ENCODE measurements at regions not wholly inside any gene's neighbourhood (a gene's known extent, or its start where the extent isn't known, plus 50 kb on each side); places are given as distances from the start of the nearest gene placed in this dataset.

GRCh38 chr7:49669692-49670260, 103.7 kb upstream of the VWC2 start:
- H3K79me2 ChIP-seq (ENCODE audit: insufficient read depth, low read length), result no peaks in the 10 kb centered on the region
- H4K20me1 ChIP-seq (ENCODE audit: insufficient read depth), result no peaks in the 10 kb centered on the region
- CTCF ChIA-PET, result no interaction called here
- POLR2A ChIA-PET, result no interaction called here
- H3K4me1 ChIP-seq (ENCODE audit: control insufficient read depth in 1 of 2, insufficient read depth in 2 of 2, low read length in 2 of 2), result no peaks in the 10 kb centered on the region
- no peaks in the 10 kb centered on the region for H3K36me3 ChIP-seq (ENCODE audit: control insufficient read depth in 1 of 2, insufficient read depth in 2 of 2, low read length in 2 of 2)
- H3K9ac ChIP-seq (ENCODE audit: low read length), result no peak overlapping the region
- no peak overlapping the region for H3K4me3 ChIP-seq (replicated peaks in 1 of 2; ENCODE audit: low read depth in 1 of 2, low read length in 2 of 2)
- H3K4me2 ChIP-seq (ENCODE audit: low read length), result no peak overlapping the region
- no TSS peak for BruUV-seq (replicated peaks)
- no peak for DNase-seq (ENCODE audit: low read depth, low spot score)
- TF ChIP-seq RAD21 (IDR thresholded peaks at IDR 0.05; ENCODE audit: low read depth) (no peak), SIN3A (IDR thresholded peaks at IDR 0.05; ENCODE audit: low read depth) (no peak), FOSL1 (IDR thresholded peaks at IDR 0.05; ENCODE audit: low read depth) (no peak), ZNF274 (IDR thresholded peaks at IDR 0.05; ENCODE audit: low read depth, low read length) (no peak), EZH2phosphoT487 (IDR thresholded peaks at IDR 0.05; ENCODE audit: borderline replicate concordance) (no peak), YY1 (IDR thresholded peaks at IDR 0.05; ENCODE audit: extremely low read depth, insufficient replicate concordance, low read depth, low read length) (no peak), CBX3 (IDR thresholded peaks at IDR 0.05; ENCODE audit: low read depth) (no peak), POLR2A (IDR thresholded peaks at IDR 0.05; ENCODE audit: borderline replicate concordance, extremely low read depth, insufficient read depth, insufficient read length) (no peak), EZH2 (IDR thresholded peaks at IDR 0.05) (no peak), ZFX (IDR thresholded peaks at IDR 0.05) (no peak), JUND (IDR thresholded peaks at IDR 0.05) (no peak), SRF (IDR thresholded peaks at IDR 0.05; ENCODE audit: low read depth) (no peak), CEBPB (IDR thresholded peaks at IDR 0.05; ENCODE audit: low read depth) (no peak), EGR1 (IDR thresholded peaks at IDR 0.05; ENCODE audit: low read depth) (no peak), REST (IDR thresholded peaks at IDR 0.05; ENCODE audit: low read depth) (no peak)
- TF ChIP-seq, protein P1, sequence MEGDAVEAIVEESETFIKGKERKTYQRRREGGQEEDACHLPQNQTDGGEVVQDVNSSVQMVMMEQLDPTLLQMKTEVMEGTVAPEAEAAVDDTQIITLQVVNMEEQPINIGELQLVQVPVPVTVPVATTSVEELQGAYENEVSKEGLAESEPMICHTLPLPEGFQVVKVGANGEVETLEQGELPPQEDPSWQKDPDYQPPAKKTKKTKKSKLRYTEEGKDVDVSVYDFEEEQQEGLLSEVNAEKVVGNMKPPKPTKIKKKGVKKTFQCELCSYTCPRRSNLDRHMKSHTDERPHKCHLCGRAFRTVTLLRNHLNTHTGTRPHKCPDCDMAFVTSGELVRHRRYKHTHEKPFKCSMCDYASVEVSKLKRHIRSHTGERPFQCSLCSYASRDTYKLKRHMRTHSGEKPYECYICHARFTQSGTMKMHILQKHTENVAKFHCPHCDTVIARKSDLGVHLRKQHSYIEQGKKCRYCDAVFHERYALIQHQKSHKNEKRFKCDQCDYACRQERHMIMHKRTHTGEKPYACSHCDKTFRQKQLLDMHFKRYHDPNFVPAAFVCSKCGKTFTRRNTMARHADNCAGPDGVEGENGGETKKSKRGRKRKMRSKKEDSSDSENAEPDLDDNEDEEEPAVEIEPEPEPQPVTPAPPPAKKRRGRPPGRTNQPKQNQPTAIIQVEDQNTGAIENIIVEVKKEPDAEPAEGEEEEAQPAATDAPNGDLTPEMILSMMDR (IDR thresholded peaks at IDR 0.05 in 2 of 3, conservative IDR thresholded peaks at IDR 0.05 in 1 of 3; ENCODE audit: borderline replicate concordance in 1 of 3, insufficient read depth in 1 of 3, low read depth in 2 of 3, low read length in 2 of 3), result no peak
- TF ChIP-seq, protein P2, sequence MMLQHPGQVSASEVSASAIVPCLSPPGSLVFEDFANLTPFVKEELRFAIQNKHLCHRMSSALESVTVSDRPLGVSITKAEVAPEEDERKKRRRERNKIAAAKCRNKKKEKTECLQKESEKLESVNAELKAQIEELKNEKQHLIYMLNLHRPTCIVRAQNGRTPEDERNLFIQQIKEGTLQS (IDR thresholded peaks at IDR 0.05), result no peak
- TF ChIP-seq, protein P3, sequence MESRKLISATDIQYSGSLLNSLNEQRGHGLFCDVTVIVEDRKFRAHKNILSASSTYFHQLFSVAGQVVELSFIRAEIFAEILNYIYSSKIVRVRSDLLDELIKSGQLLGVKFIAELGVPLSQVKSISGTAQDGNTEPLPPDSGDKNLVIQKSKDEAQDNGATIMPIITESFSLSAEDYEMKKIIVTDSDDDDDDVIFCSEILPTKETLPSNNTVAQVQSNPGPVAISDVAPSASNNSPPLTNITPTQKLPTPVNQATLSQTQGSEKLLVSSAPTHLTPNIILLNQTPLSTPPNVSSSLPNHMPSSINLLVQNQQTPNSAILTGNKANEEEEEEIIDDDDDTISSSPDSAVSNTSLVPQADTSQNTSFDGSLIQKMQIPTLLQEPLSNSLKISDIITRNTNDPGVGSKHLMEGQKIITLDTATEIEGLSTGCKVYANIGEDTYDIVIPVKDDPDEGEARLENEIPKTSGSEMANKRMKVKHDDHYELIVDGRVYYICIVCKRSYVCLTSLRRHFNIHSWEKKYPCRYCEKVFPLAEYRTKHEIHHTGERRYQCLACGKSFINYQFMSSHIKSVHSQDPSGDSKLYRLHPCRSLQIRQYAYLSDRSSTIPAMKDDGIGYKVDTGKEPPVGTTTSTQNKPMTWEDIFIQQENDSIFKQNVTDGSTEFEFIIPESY (IDR thresholded peaks at IDR 0.05; ENCODE audit: extremely low read depth, insufficient replicate concordance, low read length), result no peak
- TF ChIP-seq, protein P4, sequence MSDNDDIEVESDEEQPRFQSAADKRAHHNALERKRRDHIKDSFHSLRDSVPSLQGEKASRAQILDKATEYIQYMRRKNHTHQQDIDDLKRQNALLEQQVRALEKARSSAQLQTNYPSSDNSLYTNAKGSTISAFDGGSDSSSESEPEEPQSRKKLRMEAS (IDR thresholded peaks at IDR 0.05), result no peak
- H3K9me2 ChIP-seq (ENCODE audit: insufficient read depth), result no peaks in the 10 kb centered on the region
- H3K27me3 ChIP-seq (ENCODE audit: insufficient read depth, low read length), result no peaks in the 10 kb centered on the region
- H3K27ac ChIP-seq (ENCODE audit: low read depth, low read length), result no peak overlapping the region
- RAD21 ChIA-PET (ENCODE audit: low non-redundant PET in 1 of 2, low total read pairs in 2 of 2, uncharacterized antibody in 2 of 2, unreplicated experiment in 2 of 2), result no interaction called here
- intact Hi-C loops (cut with micrococcal nuclease), result no loop called here
- peaks cover 4 to 24% of the 10 kb centered on the region in 2 experiments; a peak in 2 of 4 replicates for H3K9me3 ChIP-seq (ENCODE audit: control insufficient read depth in 1 of 2, insufficient read depth in 1 of 2, low read depth in 1 of 2, low read length in 2 of 2)
- no peak overlapping the region for H2AFZ ChIP-seq (ENCODE audit: low read depth, low read length, poor library complexity, severe bottlenecking)
- ATAC-seq, result no peak
